Stimulated activated CD8-positive, alpha-beta memory T cell treated with anti-CD3 and anti-CD28 coated beads, Interleukin-4, amount 100 ng/mL, for 24 hours (primary cell): ENCODE measurements at regions not wholly inside any gene's neighbourhood (a gene's known extent, or its start where the extent isn't known, plus 50 kb on each side); places are given as distances from the start of the nearest gene placed in this dataset.
"Not testable (repeated sequence)": the region's sequence is repeated elsewhere in the genome, so short reads cannot be mapped to it uniquely, and the experiment has no call there.

Experiments used
- DNase-seq: peaks from one replicate; pipeline ENCODE4 v3.0.0-alpha.2; 2020; ENCODE audit warnings: low read depth

GRCh38 chr16:7278636-7279035 lies 54.0 kb upstream of the RBFOX1 start:
- no peak for DNase-seq

- no peak for DNase-seq
Observed at GRCh38 chr16:7272567-7273158, 60.0 kb upstream of the RBFOX1 start.

- DNase-seq, result no peak
Observed at GRCh38 chr16:7271486-7271885, 61.2 kb upstream of the RBFOX1 start.

GRCh38 chr16:7270823-7271222 lies 61.8 kb upstream of the RBFOX1 start:
- no peak for DNase-seq

- no peak for DNase-seq
Observed at GRCh38 chr16:7270006-7270405, 62.6 kb upstream of the RBFOX1 start.

- no peak for DNase-seq
Observed at GRCh38 chr16:7268182-7268581, 64.5 kb upstream of the RBFOX1 start.

GRCh38 chr16:7257016-7257415 lies 75.6 kb upstream of the RBFOX1 start:
- no peak for DNase-seq

- DNase-seq, result no peak
Observed at GRCh38 chr16:7246578-7246977, 86.1 kb upstream of the RBFOX1 start.

GRCh38 chr16:7239547-7239946 lies 93.1 kb upstream of the RBFOX1 start:
- DNase-seq, result no peak

GRCh38 chr16:7236824-7237410 lies 95.7 kb upstream of the RBFOX1 start:
- no peak for DNase-seq

GRCh38 chr16:7233975-7234374 lies 98.7 kb upstream of the RBFOX1 start:
- DNase-seq, result no peak

GRCh38 chr16:7231762-7232161 lies 100.9 kb upstream of the RBFOX1 start:
- DNase-seq, result no peak

GRCh38 chr16:7229433-7230218 lies 103.0 kb upstream of the RBFOX1 start:
- not testable (repeated sequence) for DNase-seq

GRCh38 chr16:7227229-7227721 lies 105.4 kb upstream of the RBFOX1 start:
- DNase-seq, result no peak

- DNase-seq, result no peak
Observed at GRCh38 chr16:7221157-7221556, 111.5 kb upstream of the RBFOX1 start.

GRCh38 chr16:7218936-7219335 lies 113.7 kb upstream of the RBFOX1 start:
- no peak for DNase-seq

- DNase-seq, result no peak
Observed at GRCh38 chr16:7217797-7218196, 114.8 kb upstream of the RBFOX1 start.

- no peak for DNase-seq
Observed at GRCh38 chr16:7216719-7217118, 115.9 kb upstream of the RBFOX1 start.

GRCh38 chr16:7211781-7212180 lies 120.9 kb upstream of the RBFOX1 start:
- no peak for DNase-seq

- no peak for DNase-seq
Observed at GRCh38 chr16:7209598-7209997, 123.0 kb upstream of the RBFOX1 start.

- DNase-seq, result no peak
Observed at GRCh38 chr16:7206469-7206868, 126.2 kb upstream of the RBFOX1 start.

GRCh38 chr16:7200320-7200719 lies 132.3 kb upstream of the RBFOX1 start:
- no peak for DNase-seq

GRCh38 chr16:7185689-7186088 lies 147.0 kb upstream of the RBFOX1 start:
- no peak for DNase-seq
